GM21447 (cell line): ENCODE measurements at regions not wholly inside any gene's neighbourhood (a gene's known extent, or its start where the extent isn't known, plus 50 kb on each side); places are given as distances from the start of the nearest gene placed in this dataset.

ENCODE experiments used
- ATAC-seq: cut with Tn5 transposase; IDR thresholded peaks from one replicate; pipeline ENCODE4 v1.9.1; 2021; ENCODE audit not compliant: unreplicated experiment

DNA sequence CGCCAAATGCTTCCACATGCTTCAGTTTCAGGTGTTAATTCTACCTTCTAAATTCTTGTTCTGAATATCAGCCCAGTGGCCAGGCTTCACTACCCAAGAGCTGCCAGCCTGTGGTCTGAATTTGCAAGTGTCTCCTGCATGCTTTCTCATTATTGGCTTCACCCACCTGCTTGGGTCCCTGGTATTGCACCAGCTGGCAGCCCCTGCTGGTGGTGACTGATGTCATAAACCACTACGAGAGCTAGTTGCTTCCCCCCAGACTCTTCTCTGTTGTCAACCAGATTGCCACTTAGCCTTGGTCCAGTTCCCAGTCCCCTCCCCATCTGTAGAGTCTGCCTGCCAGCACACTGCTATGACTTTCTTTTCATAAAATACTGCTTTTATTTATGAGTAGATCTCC is 197.7 kb upstream of the DUSP10 start:
- peak; percentile 81 for ATAC-seq

DNA sequence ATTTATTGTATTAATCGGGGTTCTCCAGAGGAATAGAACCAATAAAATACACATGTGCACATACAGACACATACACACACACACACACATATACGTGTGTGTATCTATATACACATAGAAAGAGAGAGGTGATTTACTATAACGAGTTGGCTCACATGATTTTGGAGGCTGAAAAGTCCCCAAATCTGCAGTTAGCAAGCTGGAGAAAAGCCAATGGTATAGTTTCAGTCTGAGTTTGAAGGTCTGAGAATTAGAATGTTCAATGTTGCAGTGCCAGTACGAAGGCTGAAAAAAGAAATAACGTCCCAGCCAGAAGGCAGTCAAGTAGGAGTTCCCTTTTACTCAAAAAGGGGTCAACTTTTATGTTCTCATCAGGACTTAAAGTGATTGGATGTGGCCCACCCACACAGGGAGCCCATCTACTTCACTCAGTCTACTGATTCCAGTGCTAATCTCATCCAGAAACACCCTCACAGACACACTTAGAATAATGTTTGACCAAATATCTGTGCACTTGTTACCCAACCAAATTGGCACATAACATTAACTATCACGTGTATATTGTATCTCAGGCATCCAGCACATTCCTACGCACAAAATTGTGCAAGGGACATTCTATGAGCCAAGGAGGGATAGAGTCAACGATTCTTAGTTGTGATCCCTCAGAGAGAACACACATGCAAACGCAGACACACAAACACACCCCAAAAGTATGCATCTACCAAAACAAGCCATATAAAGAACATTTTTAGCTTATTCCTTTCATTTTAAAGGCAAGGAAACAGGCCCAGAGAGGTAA is 195.5 kb upstream of the DUSP10 start:
- ATAC-seq, result no peak

DNA sequence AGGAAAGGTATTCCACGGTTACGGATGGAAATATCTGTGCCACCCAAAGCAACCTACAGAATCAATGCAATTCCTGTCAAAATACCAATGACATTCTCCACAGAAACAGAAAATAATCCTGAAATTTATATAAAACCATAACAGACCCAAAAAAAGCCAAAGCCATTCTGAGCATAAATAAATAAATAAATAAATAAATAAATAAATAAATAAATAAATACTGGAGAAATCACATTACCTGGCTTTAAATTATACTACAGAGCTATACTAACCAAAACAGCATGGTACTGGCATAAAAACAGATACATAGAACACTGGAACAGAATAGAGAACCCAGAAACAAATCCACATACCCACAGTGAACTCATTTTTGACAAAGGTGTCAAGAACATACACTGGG is 191.9 kb upstream of the DUSP10 start:
- ATAC-seq, result no peak

DNA sequence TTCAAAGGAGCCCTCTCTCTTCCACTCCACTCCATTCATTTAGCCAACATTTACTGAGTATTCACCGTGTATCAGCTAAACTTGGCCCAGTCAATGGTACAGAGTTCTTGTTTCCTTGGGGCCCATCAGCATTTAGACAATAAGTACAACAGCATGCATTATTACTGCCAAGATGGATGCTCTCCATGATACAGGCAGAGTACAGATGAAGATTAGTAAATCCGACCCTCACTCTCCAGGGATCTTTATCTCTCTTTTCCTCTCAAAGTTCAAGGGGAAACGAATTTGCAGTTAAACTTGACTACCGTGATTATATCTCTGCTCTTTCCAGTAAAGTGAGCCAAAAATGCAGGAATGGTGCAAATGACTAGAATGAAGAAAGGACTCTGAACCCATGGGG is 184.6 kb upstream of the DUSP10 start:
- no peak for ATAC-seq

DNA sequence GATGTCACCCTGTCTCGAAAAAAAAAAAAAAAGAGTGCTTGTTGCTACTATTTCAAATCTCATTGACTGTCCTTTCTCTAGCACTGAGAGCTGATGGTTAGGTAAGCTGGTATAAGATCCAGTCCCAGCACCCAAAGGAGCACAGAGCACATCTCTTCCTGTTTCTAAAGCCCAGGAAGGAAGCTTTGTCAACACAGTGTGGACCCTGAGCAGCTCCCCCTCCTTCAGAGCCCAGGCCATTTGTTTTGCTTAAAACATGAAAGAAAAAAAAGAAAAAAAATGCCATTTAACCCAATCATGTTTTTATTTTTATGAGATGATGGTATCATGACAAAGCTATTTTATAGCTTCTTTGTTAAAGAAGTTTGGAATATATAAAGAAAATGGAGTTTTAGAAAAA is 184.1 kb upstream of the DUSP10 start:
- no peak for ATAC-seq

DNA sequence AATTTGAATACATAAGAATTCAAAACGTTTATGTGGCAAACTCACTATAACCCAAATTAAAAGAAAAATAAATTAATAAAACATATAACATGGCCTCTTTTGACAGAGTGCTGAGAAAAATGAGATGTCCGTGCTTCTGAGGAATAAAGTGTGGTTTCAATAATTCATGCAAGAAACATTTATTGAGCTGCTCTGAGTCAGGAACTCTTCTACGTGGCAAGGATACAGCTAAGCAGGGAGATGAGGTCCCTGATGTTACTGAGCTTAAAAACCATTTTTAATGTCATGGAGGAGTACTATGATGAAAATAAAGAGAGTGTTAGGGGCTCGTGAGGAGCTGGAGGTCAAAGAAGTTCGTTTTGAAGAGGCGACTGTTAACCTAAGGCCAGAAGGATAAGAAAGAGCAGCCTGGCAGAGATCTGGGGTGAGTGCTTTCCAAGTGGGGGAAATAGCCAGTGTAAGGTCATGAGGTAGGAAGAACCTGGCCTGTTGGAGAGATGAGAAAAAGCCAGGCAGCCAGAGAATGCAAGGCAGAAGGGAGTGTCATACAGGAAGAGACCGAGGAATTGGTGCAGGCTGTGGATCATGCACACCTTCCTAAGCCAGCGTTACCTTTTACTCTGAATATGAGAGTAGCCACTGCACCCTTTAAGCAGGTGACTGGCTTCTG is 182.2 kb upstream of the DUSP10 start:
- ATAC-seq, result no peak

DNA sequence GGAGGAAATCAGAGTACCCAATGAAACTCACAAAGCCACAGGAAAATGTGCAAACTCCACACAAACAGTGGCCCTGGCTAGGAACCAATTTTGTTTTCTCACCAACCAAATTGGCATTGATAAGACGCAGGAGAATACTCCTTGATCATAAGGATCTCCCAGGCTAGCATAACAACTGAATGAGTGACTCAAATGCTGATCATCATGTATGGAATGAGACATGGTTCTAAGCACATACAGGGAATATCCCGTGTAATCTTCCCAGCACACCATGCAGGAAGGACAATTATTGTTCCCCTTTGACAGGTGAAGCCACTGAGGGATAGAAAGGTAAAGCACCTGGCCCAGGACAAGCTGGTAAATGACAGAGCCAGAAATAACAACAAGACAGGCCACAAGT is 180.0 kb upstream of the DUSP10 start:
- no peak for ATAC-seq

DNA sequence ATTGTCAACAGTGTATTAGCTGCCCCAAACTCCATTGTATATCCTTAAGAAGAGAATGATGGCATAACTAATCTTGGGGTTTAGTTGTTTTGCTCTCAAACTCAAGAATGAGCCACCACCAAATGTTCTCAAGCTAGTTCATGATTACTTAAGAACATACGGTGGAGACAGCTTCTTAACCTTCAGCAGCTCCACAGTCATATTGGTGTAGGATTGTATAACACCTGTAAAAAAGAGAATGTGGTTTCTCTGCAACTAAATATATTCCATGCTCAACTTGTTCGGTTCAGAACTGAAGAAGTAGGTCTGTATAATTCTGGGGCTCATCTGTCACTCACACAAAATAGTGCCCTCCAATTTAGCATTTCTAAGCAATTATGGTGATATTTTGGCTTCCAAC is 177.9 kb upstream of the DUSP10 start:
- no peak for ATAC-seq

DNA sequence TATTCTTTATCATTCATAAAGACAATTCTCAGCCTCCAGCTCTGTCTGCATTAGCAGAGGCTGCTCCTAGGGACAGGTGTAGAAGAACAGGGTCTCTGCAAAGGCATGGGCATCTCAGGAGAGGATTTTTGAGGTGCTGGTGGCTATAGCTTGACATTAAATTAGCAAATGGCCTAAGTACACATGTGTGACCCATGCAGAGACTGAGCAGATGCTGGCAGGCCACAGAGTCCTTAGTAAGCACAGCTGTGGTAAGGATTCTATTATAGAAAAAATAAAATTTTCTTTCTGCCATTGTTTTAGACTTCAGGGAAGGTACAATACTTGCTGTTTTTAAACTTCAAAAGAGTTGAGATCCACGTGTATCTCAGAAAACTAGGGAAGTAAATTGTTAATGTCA is 177.5 kb upstream of the DUSP10 start:
- ATAC-seq, result no peak

DNA sequence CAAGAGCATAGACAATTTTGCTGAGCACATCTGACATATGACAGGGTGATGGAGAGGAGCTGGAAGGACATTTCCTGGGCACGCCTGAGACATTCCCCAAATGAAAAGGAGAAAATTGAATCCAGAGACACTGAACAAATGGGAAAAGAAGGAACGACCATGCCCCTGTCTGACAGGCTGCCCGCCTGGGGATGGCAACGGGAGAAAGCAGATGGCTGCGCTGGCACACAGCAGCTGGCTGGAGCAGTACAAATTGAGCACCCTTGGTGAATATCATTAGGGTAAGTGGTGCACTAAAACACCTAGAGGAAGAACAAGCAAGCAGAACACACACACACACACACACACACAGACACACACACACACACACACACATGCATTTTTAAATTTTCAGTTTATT is 174.3 kb upstream of the DUSP10 start:
- ATAC-seq, result no peak

DNA sequence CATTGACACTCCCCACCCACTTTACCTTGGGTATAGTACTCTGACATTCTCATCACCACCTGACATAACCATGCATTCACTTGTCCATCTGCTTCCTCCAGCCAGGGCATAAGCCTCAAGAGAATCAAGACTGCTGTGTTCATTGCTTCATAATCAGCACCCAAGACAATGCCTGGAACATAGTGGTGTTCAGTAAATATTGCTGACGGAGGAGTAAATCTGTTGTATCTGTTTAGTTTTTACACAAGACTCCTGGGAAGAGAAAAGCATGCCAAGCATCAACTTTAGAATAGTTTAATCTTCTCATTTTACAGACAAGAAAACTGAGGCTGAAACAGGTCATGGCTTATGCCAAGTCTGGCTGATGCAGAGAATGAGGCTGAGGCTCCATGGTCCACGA is 173.9 kb upstream of the DUSP10 start:
- ATAC-seq, result no peak

DNA sequence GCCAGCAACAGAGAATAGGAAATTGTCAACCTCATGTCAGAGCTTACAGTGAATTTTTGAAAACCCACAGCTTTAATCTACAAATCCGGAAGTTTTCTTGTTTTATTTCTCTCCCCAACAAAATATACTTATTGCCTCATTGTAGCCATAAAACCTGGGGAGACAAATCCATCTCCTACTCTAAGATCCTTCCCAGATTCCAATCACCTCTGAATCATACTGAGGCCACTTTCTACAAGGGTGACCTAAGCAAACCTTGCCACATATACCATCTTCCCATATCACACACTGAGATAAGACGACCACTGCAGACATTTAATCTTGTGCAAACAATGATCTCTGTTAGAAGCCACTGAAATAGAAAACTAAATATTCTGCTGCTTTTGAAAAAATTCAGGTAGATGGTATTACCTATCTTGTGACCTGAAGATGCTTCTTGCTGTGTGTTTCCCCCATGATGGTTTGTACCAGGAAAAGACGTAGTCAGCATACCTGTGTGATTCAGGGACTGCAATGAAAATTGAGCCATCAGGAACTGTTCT is 171.5 kb upstream of the DUSP10 start:
- no peak for ATAC-seq

DNA sequence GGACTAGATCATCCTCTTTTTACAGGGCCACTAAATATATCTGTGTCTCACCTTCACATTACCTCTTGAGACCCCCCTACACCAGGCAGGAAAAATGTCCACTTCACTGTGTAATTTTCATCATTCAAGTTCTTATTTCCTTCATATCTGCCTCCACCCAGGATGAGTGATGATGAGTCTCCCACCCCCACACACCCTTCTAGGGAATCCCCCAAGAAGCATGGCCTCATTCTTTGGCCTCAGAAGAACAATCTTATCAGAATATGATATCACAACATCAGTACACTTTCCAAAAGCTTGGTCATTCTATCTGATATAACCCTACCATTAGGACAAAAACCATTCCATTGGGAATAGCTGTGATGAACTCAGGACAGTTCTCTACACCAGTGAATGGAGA is 170.3 kb upstream of the DUSP10 start:
- no peak for ATAC-seq

DNA sequence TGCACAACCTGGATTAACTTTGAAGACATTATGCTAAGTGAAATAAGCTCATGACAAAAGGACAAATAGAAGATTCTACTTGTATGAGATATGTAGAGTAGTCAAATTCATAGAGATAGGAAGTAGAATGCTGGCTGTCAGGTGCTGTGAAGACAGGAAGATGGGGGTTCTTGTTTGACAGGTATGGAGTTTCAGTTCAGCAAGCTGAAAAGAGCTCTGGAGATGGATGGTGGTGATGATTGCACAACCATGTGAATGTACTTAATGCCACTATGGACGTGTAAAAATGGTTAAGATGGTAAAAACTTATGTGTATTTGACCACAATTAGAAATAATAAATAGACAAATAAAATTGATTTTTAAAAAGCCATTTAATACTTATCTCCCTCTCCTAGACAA is 169.8 kb upstream of the DUSP10 start:
- ATAC-seq, result peak; percentile 75

DNA sequence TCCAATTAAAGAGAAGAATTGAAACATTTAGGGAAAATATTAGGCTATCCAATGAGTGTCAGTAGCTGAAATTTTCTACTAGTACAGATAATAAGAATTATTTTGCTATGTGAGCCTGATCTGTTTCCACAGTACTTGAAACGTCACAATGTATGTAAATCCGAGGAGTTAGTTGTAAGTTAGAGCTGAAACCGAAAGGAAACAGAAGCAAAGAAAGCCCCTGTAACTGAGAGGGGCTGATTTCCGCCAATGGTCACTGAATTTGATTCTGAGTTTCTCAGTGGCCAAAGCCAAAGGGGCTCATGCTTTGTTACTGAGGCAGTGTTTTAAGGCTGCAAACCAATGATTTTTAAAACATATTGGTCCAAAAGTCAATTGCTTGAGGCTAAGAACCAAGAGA is 168.3 kb upstream of the DUSP10 start:
- ATAC-seq, result no peak

DNA sequence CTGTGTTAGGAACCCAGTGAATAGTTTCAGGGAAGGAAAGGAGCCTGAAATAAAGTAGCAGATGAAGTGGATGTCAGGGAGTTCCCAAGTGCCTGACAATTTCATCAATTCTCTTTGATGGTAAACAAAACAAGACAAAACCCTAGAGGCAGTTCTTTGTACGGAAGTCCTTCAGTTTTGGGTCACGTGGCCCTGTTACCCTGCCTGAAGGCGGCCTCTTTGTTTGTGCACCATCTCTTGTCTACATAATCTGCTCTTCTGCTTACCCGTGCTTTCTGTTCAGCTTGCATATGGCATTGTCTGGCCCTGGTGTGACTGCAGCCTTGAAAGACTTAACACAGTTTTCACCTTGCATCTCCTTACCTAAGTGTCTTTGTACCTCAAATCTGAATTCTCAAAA is 166.7 kb upstream of the DUSP10 start:
- no peak for ATAC-seq

DNA sequence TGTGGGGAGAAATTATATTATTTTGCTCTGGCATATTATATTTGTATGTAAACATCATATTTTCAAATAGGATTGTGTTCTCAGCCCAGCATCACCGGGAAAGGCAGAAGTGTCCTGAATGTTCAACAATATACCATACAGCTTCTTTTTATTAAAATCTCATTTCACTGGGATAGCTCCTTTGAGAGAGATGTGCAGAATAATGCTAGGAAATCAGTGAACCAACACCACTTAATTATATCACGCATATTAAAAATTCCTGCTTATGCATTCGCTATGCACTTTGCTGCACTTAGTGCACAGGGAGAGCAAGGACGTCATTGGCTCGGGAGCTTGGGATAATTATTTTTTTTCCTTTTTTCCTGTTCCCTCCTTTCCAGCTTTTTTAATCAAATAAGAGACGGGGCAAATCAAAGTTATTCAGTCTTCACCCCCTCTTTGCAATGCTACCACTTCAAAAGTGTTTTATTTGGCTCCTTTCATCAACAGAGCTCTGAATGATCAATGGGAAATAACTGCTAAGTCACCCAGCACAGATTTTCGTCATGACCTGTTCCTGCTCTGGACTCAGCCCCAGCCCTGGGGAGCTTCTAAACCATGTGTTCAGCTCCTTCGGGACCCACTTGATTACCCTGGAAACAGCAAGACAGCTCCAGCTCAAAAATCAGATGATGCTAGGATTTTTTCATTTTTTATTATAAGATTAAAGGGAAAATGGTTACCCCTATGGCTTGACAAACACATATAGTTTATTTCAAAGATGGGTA is 165.5 kb upstream of the DUSP10 start:
- ATAC-seq, result no peak

DNA sequence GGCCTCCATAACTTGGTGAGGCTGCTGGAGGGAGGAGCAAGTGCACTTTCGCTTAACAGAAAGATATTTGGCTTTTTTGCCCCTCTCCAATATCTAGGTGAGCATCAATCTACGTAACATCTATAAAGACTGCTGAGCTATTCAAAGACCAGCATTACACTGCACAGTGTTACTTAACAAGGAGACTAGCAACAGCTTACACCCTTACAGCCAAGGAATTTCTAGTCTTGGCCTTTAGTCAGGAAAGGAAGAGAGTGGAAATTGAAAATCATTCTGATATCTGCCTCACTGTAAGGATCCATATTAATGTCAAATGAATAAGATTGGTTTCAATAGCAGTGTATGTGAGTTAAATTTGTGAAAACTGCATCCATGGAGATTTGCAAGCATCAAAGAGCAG is 163.9 kb upstream of the DUSP10 start:
- no peak for ATAC-seq

DNA sequence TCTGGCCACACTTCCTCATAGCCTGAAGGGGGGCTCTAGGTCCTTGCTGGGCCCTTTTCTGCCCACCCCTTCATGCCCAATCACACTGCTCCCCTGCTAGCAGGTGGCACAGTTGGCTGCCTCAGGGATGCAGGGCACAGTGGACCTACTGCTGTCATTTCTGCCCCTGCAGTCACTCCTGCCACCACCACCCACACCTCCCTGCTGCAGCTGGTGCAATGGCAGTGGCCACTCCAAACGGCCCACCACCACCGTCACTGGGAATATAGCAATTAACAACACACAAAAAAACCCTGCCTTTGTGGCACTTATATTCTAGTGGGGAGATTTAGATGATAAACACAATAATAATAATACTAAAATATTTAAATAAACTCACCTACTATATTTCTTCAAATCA is 162.4 kb upstream of the DUSP10 start:
- no peak for ATAC-seq

DNA sequence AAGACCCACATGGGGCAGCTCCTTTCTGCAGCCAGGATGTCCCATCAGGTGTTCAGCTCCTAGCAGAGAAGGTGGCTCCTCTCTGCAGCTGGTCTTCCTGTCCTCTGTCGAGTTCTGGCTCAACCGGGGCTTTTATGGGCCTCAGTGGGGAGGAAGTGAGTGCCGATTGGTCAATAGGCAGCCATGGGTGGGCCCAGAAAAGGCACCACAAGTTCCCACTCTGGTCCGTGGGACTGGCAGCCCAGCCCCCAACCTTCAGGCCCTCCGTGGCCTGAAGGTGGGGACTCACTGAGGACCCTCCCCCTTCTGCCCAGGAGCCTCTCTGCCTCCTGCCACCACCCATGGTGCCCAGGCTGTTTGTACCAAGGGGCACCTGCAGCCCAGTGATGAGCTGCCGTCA is 161.7 kb upstream of the DUSP10 start:
- no peak for ATAC-seq

DNA sequence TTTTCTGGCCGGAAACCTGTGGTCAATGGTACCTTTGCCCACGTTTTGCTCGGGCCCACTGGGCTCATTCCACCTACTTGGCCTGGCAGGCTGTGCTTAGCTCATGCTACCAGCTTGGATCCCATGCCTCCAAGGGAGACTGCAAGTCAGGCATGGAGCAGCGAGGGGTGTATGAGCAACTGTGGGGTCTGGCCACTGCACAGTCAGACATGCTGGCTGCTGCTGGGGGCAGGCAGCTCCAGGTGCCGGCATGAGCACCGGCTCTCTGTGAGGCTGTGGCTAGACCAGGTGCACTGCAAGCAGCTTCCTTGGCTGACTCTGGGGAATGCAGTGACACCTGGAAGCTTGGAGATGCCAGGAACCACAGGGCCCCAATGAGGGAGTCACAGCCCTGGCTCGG is 161.1 kb upstream of the DUSP10 start:
- no peak for ATAC-seq

DNA sequence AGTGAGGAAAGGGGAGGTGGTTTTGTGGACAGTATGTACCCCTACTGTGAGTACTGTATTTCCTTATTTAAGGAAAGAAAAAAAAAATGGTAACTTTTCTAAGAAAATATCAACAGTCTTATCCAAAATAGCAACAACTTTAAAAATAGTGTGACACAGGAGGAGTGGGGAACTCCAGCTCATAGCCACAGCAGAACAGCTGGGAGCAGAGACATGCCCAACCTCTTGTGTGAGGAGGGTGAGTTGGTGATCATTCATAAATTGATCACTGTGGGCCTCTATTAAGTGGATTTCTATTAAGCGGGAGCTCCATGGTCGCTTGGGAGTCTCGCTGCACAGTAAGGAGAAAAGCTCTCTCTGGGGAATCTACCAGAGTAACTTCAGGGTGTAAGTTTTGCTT is 158.8 kb upstream of the DUSP10 start:
- no peak for ATAC-seq
